Uterus (tissue), 2 donors: ENCODE measurements at regions not wholly inside any gene's neighbourhood (a gene's known extent, or its start where the extent isn't known, plus 50 kb on each side); places are given as distances from the start of the nearest gene placed in this dataset.

Experiments
- POLR2A ChIP-seq, 2 donors: fragments of 450-650 bp; IDR thresholded peaks; one replicate each; pipeline ENCODE4 v1.6.1; 2016; ENCODE audit warnings: antibody characterized with exemption in 2 of 2, mild to moderate bottlenecking in 1 of 2, moderate library complexity in 1 of 2
- TF ChIP-seq, protein P1 (sequence below), 4 experiments: fragments of 200-600 bp in 2 of 4; fragments of 450-650 bp in 2 of 4; sonication (generic) in 2 of 4; IDR thresholded peaks; one replicate each; pipeline ENCODE4 v1.5.1; 2016 to 2019; ENCODE audit warnings: antibody characterized with exemption in 4 of 4, mild to moderate bottlenecking in 2 of 4, moderate library complexity in 1 of 4

DNA sequence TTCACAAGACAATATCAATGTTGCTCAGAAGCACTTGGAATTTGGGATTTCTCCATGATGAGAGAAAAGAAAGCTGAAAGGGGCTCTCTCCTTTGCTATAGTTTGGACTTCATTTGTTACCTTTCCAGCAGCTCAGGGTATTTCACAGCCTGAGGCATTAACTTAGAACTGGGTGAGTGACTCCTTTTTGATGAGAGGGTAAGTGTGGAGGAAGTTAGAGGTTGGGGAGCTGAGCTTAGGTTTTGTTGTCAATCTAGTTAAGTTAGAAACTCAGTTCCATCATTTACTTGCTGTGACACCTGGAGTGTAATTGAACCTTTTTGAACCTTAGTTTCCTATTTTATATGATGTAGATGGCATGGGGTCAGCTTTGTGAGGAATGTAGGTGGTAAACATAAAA lies 359.1 kb downstream of the PDCD6IP start:
- TF ChIP-seq, protein P1, sequence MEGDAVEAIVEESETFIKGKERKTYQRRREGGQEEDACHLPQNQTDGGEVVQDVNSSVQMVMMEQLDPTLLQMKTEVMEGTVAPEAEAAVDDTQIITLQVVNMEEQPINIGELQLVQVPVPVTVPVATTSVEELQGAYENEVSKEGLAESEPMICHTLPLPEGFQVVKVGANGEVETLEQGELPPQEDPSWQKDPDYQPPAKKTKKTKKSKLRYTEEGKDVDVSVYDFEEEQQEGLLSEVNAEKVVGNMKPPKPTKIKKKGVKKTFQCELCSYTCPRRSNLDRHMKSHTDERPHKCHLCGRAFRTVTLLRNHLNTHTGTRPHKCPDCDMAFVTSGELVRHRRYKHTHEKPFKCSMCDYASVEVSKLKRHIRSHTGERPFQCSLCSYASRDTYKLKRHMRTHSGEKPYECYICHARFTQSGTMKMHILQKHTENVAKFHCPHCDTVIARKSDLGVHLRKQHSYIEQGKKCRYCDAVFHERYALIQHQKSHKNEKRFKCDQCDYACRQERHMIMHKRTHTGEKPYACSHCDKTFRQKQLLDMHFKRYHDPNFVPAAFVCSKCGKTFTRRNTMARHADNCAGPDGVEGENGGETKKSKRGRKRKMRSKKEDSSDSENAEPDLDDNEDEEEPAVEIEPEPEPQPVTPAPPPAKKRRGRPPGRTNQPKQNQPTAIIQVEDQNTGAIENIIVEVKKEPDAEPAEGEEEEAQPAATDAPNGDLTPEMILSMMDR (IDR thresholded peaks at IDR 0.05) = no peak
- TF ChIP-seq POLR2A (IDR thresholded peaks at IDR 0.05) = no peak
